ENCODE measurements at regions not wholly inside any gene's neighbourhood (a gene's known extent, or its start where the extent isn't known, plus 50 kb on each side); places are given as distances from the start of the nearest gene placed in this dataset.

DNA sequence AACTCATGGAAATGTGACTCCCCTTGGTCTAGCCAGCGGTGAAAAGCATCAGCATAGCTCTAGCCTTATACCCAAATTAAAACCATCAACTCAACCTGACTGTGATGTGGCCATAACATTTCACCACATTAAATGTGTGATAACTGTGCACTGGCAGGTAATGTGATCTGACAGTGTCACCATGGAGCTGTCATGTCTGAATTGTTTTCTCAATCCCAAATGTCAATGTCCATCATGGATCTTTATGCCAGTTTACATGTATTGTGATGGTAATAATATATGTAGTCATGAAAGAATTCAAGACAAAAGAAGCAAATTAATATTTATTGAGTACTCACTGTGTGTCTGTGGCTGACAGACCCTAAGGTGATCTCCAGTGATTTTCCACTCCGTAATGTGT, 213.4 kb upstream of the EOMES start:
- no peak for DNase-seq (ENCODE audit: low read depth in 3 of 3)

- DNase-seq (ENCODE audit: low read depth in 3 of 3) = no peak
Observed at GRCh38 chr3:27939521-27939920, 217.4 kb upstream of the EOMES start.

DNA sequence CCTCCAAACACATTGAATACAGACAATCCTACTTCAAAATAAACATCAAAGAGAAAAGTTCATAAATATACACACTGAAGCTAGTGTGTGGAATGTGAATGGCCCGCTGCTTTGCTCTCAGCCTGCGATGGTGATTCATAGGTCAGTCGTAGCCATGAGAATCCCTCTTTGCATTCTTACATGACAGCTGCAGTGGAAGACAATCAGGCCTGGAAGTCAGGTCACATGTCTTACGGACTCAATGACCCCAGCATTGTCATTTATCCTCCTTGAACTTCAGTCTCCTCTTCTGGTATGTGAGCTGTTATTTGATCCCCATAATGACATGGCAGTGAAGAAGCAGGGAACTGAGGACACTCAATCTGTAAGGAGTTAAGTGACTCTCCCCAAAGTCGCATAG, 217.8 kb upstream of the EOMES start:
- DNase-seq (ENCODE audit: low read depth in 3 of 3) = no peak

- no peak for DNase-seq (ENCODE audit: low read depth in 3 of 3)
Observed at GRCh38 chr3:27943106-27943505, 221.0 kb upstream of the EOMES start.

DNA sequence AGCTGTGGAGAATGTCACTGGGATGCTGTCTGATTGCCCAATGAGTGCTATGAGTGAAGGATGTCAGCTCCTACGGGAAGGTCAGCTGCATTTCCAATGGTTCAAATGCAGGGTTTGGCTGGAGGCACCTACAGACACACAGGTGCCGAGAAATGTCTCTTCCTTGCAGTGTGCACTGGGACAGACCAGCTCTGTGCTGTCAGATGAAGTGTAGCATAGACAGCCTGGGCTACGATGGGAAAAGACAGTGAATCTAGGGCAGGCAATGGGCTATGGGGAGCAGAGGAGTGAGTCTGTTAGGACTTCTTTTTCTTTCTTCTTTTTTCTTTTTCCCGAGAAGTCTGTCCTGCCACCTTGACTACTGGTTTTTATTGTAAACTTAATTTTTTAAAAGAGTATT, 223.1 kb upstream of the EOMES start:
- no peak for DNase-seq (ENCODE audit: low read depth in 3 of 3)

DNA sequence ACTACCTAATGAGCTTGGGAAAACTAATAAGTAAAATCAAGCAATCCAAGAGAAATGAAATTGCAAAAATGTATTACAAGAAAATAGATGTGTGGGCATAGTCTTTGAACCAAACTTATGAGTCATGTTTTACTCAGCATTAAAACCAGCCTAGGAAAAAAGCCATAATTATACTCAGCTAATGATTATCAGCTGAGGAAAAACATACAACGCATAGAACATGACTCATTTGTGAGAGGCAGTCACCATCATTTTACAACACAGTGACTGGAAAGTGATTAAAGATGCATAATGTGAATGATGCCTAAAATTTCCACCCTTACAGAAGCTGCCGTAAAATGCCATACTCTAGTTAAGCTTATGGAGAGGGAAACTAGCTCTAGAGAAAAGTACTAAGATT, 238.0 kb upstream of the EOMES start:
- no peak for DNase-seq (ENCODE audit: low read depth in 3 of 3)

DNA sequence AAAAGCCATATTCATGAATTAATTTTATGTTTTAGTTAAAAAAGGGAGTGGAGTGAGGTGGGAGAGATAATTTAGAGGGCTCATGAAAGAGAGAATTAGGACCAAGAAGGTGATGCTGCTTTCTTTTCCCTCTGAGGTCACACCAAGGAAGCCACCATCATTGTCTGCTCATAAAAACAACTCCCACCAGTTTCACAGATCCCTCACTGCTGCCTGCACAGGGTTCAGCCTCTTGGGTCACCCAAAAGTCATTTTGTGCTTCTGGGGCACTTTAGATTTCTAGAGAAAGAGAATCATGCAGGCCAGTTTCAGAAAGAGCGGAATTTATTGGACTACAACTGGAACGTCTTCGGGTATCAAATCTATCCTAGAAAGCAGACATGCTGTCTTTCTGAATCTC, 241.4 kb upstream of the EOMES start:
- no peak for DNase-seq (ENCODE audit: low read depth in 3 of 3)

- DNase-seq (ENCODE audit: low read depth in 3 of 3) = no peak
Observed at GRCh38 chr3:27971600-27971999, 249.5 kb upstream of the EOMES start.

- no peak for DNase-seq (ENCODE audit: low read depth in 3 of 3)
Observed at GRCh38 chr3:27976933-27977332, 254.8 kb upstream of the EOMES start.

DNA sequence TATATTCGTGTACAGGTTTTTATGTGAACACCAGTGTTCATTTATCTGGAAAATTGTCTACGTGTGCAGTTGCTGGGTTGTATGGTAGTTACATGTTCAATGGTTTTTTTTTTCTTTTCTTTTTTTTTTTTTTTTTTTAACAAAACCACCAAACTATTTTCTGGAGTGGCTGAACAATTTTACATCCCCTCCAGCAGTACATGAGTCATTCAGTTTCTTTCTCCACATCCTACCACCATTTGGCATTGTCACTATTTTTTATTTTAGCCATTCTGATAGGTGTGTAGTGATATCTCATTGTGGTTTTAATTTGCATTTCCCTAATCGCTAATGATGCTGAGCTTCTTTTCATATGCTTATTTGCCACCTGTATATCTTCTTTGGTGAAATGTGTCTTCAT, 256.3 kb upstream of the EOMES start:
- no peak for DNase-seq (ENCODE audit: low read depth in 3 of 3)

DNA sequence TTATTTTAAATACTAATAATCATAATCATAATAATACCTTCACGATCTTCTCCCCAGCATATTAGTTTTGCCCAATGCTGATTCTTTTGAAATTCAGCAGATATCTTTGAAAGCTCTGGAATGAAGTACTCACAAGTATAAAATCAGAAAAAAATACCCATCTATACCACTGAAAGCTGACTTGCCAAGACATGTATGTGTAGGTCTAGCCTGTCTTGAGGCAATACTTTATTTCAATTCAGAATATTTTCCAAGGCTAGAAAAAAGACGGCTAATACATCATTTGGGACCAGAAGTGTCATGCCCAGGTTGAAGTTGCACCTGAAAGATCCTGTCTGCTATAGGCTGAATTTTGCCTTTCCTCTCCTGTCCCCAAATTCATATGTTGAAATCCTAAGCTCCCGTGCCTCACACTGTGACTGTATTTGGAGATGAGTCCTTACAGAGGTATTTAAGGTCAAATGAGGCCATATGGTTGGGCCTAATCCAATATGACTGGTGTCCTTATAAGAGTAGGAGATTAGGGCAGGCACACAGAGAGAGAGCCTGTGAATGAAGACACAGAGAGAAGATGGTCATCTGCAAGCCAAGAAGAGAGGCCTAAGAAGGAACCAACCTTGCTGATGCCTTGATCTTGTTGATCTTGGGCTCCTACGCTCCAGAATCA, 255.9 kb upstream of the CMC1 start:
- no peak for DNase-seq (ENCODE audit: low read depth in 3 of 3)

DNA sequence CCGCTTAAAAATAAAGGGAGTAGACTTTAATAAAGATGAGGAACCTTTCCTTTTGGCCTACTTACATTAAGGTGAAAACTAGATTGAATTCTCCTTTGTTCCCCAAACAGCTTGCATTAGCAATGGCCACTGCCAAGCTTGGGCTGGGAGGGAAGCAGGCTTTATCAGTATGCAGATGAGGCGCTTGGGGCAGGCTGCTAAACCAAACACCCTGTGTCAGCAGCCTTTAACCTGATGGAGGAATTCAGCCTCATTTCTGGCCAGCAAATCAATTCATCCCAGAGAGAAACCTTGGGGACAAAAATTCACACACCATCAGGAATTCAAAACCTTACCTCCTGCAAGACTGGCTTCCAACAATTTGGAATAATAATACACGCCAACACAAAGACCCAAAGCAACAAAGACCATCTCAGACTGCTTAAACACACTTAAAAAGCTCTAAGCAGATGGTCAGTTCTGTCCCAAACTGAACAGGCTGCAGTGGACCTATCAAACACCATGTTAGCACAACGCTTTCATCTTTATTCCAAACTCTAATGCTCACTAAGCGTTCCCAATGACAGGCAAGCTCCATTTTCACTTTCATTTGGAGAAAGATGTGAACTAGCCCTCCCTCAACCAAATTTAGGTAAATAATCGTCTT, 255.1 kb upstream of the CMC1 start:
- DNase-seq (ENCODE audit: low read depth in 3 of 3) = no peak

DNA sequence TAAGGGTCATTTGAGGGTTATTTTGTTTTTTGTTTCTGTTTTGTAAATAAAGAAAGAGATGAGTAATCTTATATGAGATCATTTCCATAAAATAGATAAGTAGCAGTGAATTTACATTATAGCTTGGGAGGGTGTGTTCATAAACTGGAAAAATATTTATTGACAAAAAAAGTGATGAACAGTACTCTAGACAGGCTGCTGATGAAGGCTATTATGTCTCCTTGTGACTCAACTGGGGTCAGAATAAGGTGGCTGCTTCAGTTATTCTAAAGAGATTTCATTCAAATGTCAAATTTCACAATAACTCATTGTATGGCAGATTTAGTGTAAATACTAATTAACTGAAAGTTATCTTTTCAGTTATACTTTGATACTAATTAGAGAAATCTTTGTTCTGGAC, 251.1 kb upstream of the CMC1 start:
- no peak for DNase-seq (ENCODE audit: low read depth in 3 of 3)

GRCh38 chr3:27990837-27991236, 250.6 kb upstream of the CMC1 start:
- DNase-seq (ENCODE audit: low read depth in 3 of 3) = no peak

- DNase-seq (ENCODE audit: low read depth in 3 of 3) = no peak
Observed at GRCh38 chr3:27993051-27993450, 248.4 kb upstream of the CMC1 start.

DNA sequence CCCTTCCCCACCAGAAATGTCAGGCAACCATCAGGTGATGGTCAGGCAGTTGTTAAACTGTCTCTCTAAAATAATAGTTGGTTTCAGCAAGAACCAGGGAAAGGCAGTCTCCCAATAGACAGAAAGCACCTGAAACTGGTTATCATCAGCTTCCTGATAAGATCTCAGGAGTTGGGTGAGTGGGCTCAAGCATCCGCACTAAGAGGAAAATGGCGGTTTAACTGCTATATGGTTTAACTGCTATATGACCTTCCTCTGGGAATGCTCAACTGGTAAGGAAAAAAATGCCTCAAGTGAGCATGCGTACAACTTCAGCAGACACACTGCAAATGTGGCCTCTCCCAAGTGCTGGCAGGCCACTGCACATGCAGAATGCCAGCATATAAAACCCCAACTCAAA, 240.8 kb upstream of the CMC1 start:
- no peak for DNase-seq (ENCODE audit: low read depth in 3 of 3)

DNA sequence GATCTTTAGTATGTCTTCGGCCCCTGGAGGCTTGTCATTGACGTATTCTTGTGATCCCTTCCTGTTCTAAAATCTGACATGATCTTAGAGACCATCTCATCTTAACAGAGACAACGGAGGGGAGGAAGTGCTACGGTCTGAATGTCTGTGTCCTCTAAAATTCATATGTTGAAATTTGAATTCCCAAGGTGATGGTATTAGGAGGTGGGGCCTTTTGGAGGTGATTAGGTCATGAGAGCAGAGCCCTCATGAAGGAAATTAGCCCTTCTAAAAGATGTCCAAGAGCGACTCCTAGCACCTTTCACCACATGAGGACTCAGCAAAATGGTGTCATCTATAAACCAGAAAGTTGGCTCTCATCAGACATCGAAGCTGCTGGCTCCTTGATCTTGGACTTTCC, 233.2 kb upstream of the CMC1 start:
- DNase-seq (ENCODE audit: low read depth in 3 of 3) = no peak

DNA sequence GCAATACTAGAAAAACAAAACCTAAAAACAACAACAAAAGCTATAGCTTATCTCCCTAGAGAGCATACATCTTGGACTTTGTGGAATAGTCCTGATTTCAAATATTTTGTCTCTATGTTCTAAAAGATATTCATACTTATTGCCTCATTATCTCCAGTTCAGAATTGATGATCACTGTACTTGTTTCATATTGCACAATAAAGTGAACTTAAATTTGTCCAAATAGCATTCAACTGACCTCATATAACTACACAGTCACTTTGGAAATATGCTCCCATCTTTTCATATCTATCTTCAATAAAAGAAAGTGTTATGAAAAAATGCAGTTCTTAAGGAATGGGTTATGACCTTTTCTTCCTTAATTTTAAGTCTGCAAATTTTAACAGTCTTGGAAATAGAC, 228.6 kb upstream of the CMC1 start:
- no peak for DNase-seq (ENCODE audit: low read depth in 3 of 3)

- DNase-seq (ENCODE audit: low read depth in 3 of 3) = no peak
Observed at GRCh38 chr3:28013864-28014473, 227.4 kb upstream of the CMC1 start.

DNA sequence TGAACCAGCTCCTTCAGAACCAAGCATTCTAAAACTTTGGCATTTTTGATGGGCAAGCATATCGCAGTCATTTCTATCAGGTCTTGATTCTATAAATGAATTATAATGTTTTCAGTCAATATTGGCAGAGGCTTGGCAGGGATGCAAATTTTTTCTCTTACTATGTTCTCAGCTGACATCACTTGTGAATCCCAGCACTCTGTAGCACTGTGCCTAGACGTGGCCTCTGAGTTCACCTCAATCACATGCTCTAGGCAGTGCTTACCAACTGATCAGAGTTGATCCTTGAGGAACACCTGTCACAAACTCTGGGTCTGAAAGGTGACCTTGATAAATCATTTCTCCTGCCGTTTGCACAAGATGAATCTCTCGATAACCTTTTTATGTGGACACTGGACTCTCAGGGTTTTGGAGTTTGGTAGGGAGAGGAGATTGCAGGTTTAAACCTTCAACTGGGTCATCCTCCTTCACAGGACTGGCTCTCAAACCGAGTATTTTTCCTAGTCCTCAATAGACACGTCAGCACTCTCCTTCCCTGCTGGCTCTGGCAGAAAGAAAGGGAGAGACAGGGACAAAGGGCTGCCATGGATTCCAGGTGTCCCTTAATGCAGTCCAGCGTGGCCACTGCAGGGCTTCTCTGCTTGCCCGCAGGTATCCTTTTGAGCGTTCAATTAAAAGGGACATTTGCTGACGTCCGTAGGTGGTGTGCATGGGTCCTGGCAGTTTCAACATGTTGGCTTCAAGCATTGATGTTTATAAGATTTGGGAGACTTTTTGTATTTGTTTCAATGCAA, 222.3 kb upstream of the CMC1 start:
- no peak for DNase-seq (ENCODE audit: low read depth in 3 of 3)

GRCh38 chr3:28019740-28020139, 221.7 kb upstream of the CMC1 start:
- DNase-seq (ENCODE audit: low read depth in 3 of 3) = no peak

DNA sequence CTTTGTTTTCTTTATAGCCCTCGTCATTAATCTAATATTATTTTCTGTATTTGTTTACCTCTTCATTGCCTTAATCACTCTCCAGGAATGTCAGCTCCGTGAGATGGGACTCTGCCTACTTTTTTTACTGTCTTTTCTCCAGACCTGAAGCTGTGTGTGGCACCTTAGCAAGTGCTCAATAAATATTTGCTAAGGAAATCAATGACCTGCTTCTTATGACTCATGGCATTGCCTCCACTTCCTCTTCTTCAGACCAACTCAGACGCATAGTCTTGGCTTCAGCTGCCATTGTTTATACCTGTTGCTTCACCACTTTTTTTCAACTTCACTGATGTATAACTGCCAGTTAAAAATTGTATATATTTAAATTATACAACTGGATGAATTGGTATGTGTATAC, 218.5 kb upstream of the CMC1 start:
- DNase-seq (ENCODE audit: low read depth in 3 of 3) = no peak

DNA sequence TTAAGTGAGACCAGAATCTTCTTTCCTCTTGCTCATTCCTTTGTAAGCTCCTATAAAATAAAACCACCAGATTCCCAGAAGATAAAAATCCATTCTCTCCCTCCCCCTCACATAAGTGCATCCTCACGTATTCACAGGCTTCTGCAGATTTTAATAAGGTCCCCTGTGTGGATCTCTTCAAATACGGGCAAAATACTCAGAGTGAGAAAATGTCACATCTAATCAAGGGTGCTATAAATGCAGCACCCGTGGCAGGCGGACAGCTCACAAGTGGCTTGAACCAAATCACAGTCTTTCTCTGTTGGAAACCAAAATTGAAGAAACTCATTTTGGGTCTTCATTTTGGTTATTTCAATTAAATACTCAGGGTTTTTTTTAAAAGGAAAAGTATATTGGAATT, 212.9 kb upstream of the CMC1 start:
- DNase-seq (ENCODE audit: low read depth in 3 of 3) = no peak
